ENCODE measurements at regions not wholly inside any gene's neighbourhood (a gene's known extent, or its start where the extent isn't known, plus 50 kb on each side); places are given as distances from the start of the nearest gene placed in this dataset.
"Not testable (repeated sequence)": the region's sequence is repeated elsewhere in the genome, so short reads cannot be mapped to it uniquely, and the experiment has no call there.

DNA sequence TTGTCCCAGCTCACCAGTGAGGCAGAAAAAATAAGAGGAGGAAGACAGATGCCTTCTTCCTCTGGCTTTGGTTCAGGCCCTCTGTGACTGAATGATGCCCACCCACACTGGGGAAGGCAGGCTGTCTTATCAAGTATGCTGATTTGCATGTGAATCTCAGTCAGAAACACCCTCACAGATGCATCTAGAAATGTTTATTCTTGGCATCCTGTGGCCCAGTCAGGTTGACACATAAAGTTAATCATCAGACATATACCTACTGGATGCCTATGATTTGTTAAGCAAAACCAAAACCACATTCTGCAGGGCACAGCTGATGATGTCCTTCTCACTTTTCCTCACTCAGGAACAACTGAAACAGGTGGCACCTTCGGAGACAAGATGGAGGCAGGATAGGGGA, 243.4 kb upstream of the KCNN2 start:
- intact Hi-C loops (cut with DNase I): no loop called here
- no peak overlapping the region for H3K4me3 ChIP-seq
- DNase-seq: no peak
- no peaks in the 10 kb centered on the region for H3K4me1 ChIP-seq
- H3K9ac ChIP-seq (ENCODE audit: low read depth in 2 of 2, low read length in 2 of 2): no peak overlapping the region
- H3K27me3 ChIP-seq: no peaks in the 10 kb centered on the region
- H3K27ac ChIP-seq: no peak overlapping the region
- no peaks in the 10 kb centered on the region for H3K9me3 ChIP-seq
- TF ChIP-seq, protein P1, sequence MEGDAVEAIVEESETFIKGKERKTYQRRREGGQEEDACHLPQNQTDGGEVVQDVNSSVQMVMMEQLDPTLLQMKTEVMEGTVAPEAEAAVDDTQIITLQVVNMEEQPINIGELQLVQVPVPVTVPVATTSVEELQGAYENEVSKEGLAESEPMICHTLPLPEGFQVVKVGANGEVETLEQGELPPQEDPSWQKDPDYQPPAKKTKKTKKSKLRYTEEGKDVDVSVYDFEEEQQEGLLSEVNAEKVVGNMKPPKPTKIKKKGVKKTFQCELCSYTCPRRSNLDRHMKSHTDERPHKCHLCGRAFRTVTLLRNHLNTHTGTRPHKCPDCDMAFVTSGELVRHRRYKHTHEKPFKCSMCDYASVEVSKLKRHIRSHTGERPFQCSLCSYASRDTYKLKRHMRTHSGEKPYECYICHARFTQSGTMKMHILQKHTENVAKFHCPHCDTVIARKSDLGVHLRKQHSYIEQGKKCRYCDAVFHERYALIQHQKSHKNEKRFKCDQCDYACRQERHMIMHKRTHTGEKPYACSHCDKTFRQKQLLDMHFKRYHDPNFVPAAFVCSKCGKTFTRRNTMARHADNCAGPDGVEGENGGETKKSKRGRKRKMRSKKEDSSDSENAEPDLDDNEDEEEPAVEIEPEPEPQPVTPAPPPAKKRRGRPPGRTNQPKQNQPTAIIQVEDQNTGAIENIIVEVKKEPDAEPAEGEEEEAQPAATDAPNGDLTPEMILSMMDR (IDR thresholded peaks at IDR 0.05): no peak
- H3K36me3 ChIP-seq: no peaks in the 10 kb centered on the region

DNA sequence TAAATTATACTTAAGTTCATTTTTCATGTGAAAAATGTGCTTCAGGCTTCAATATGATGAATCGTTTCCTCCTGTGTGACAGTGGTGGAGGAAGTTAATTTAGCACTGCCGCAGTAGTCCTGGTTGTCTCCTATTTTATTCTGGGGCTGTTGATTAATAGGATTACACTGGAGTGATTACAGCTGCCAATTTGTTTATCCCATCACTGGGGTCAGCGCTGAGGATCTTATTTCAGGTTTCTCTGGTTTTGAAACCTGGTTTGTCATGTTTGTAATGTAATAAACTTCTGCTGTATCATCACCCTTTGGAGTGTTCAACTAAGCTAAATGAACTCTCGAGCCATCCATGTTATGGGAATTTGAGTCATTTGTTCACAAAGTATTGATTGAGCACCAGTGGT, 241.7 kb upstream of the KCNN2 start:
- H3K9me3 ChIP-seq: no peaks in the 10 kb centered on the region
- H3K27ac ChIP-seq: no peak overlapping the region
- DNase-seq: no peak
- no peak overlapping the region for H3K4me3 ChIP-seq
- TF ChIP-seq, protein P1 (IDR thresholded peaks at IDR 0.05): no peak
- intact Hi-C loops (cut with DNase I): no loop called here
- H3K36me3 ChIP-seq: no peaks in the 10 kb centered on the region
- no peak overlapping the region for H3K9ac ChIP-seq (ENCODE audit: low read depth in 2 of 2, low read length in 2 of 2)
- H3K27me3 ChIP-seq: no peaks in the 10 kb centered on the region
- no peaks in the 10 kb centered on the region for H3K4me1 ChIP-seq

DNA sequence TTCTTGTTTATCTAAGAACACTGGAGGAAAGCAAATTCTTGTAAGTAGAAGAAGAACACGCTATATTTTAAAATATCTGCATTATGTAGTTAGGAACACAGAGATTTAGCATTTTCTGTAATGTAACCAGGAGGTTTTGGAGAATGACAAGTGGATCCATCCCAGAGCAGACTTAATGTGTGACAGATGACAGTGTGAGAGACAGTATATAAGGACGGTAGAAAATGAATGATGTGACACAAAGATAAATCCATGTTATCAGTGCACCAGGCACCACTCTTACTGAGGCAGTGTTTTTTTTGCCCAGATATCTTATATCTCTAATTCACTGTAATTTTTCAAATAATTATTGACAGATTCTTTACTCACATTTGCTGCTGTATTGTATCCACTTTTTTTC, 239.0 kb upstream of the KCNN2 start:
- intact Hi-C loops (cut with DNase I): no loop called here

DNA sequence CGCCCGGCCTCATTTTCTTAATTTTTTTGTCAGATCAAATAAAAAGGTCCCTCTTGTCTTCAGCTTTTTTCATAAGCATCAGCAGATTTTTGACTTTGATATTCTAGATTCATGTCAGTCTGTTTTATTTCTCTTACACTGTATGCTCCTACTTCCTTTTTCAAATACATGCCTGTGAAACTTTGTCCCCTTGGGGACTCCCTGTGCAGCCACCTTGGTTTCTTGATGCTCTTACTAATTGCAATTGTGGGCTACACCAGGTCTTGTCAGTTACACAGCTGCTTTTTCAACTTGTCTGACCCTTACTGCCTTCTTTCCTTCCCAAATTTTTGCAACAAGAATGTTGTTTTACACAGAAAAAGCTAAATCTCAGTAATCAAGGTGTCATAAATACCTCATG, 238.2 kb upstream of the KCNN2 start:
- H3K27ac ChIP-seq: no peak overlapping the region
- no peaks in the 10 kb centered on the region for H3K4me1 ChIP-seq
- DNase-seq: no peak
- no peaks in the 10 kb centered on the region for H3K36me3 ChIP-seq
- intact Hi-C loops (cut with DNase I): no loop called here
- H3K9me3 ChIP-seq: no peaks in the 10 kb centered on the region
- TF ChIP-seq, protein P1 (IDR thresholded peaks at IDR 0.05): no peak
- H3K27me3 ChIP-seq: no peaks in the 10 kb centered on the region
- no peak overlapping the region for H3K9ac ChIP-seq (ENCODE audit: low read depth in 2 of 2, low read length in 2 of 2)
- no peak overlapping the region for H3K4me3 ChIP-seq

More for the DNA sequence above, 239.0 kb upstream of the KCNN2 start:
- Histone ChIP-seq H3K4me3 (no peak overlapping the region), H3K9ac (ENCODE audit: low read depth in 2 of 2, low read length in 2 of 2) (no peak overlapping the region), H3K4me1 (no peaks in the 10 kb centered on the region), H3K27me3 (no peaks in the 10 kb centered on the region), H3K27ac (no peak overlapping the region), H3K9me3 (no peaks in the 10 kb centered on the region), H3K36me3 (no peaks in the 10 kb centered on the region)
- DNase-seq: no peak
- TF ChIP-seq, protein P1 (IDR thresholded peaks at IDR 0.05): no peak

DNA sequence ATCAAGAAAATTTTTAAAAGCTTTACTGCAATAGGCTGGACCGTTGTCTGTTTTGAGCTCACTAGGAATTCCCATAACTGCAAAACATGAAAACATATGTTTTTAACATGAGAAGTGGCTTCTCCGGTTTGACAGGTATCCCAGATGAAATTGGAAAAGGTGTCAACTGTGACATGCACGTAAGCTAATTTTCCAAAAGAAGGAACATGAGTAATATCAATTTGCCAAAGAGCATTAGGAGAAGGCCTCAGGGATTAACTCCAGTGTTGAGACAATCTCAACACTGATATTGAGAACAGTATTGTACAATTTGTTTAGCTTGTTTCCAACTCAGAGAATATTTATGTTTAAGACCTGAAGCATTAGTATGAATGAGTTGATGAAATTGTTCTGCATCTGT, 215.5 kb upstream of the KCNN2 start:
- intact Hi-C loops (cut with DNase I): no loop called here
- Histone ChIP-seq H3K36me3 (no peaks in the 10 kb centered on the region), H3K9me3 (no peaks in the 10 kb centered on the region), H3K9ac (ENCODE audit: low read depth in 2 of 2, low read length in 2 of 2) (no peak overlapping the region), H3K27ac (no peak overlapping the region), H3K4me1 (no peaks in the 10 kb centered on the region), H3K4me3 (no peak overlapping the region), H3K27me3 (no peaks in the 10 kb centered on the region)
- no peak for DNase-seq
- TF ChIP-seq, protein P1 (IDR thresholded peaks at IDR 0.05): no peak

DNA sequence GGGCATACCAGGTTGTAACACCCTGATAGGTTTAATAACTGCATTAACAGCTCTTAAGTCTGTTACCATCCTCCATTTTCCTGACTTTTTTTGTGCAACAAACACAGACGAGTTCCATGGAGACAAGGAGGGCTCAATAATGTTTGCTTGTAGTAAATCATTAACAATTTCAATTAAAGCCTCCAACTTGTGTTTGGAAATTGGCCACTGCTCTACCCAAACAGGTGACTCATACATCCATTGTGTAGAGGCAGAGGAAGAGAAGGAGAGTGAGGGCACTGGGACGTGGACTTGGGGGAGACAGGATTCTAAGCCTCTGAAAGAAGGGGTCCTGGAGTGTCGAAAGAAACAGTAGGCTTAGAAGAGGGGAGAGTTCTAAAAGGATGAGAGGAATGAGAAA, 213.6 kb upstream of the KCNN2 start:
- H3K4me1 ChIP-seq: no peaks in the 10 kb centered on the region
- H3K9ac ChIP-seq (ENCODE audit: low read depth in 2 of 2, low read length in 2 of 2): no peak overlapping the region
- no peaks in the 10 kb centered on the region for H3K36me3 ChIP-seq
- intact Hi-C loops (cut with DNase I): no loop called here
- no peaks in the 10 kb centered on the region for H3K9me3 ChIP-seq
- TF ChIP-seq, protein P1 (IDR thresholded peaks at IDR 0.05): no peak
- no peaks in the 10 kb centered on the region for H3K27me3 ChIP-seq
- H3K27ac ChIP-seq: no peak overlapping the region
- H3K4me3 ChIP-seq: no peak overlapping the region
- DNase-seq: no peak

DNA sequence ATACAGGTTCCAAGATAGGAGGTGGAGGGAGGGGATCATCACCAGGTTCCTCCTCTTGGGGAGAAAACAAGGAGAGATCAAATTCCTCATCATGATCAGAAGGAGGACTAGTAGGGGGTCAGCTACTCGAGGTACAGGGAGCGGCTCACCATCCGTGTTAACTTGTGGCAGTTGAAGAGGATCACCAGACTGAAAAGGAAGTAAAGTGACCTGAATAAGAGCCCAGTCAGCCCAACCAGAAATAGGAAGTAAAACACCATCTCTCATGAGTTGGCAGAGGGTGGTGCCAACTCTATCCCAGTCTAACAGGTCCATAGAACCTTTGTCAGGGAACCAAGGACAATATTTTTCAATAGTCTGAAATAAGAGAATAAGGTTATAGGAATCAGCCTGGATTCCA, 213.1 kb upstream of the KCNN2 start:
- H3K4me3 ChIP-seq; H3K27me3 ChIP-seq; H3K9me3 ChIP-seq; DNase-seq; H3K4me1 ChIP-seq; H3K36me3 ChIP-seq; intact Hi-C loops (cut with DNase I); H3K27ac ChIP-seq; H3K9ac ChIP-seq (ENCODE audit: low read depth in 2 of 2, low read length in 2 of 2): not testable (repeated sequence)

Measured in colonic mucosa (tissue), 4 donors.